ENCODE measurements at regions not wholly inside any gene's neighbourhood (a gene's known extent, or its start where the extent isn't known, plus 50 kb on each side); places are given as distances from the start of the nearest gene placed in this dataset.
A peak's percentile ranks its signal among the peaks of the same experiment; 100 is the strongest.

GRCh38 chr10:80697926-80698325 is 160.2 kb downstream of the SH2D4B start:
- Mint-ChIP-seq H3K4me1 (ENCODE audit: low read depth) (no peaks in the 10 kb centered on the region), H3K27ac (no peak overlapping the region), H3K36me3 (ENCODE audit: low read depth) (no peaks in the 10 kb centered on the region), H3K9me3 (no peaks in the 10 kb centered on the region), H3K4me3 (no peak overlapping the region), H3K27me3 (no peaks in the 10 kb centered on the region)
- no peak for DNase-seq

GRCh38 chr10:80699602-80700039 is 161.9 kb downstream of the SH2D4B start:
- peak; percentile 79 for DNase-seq
- no peaks in the 10 kb centered on the region for H3K9me3 Mint-ChIP-seq
- no peak overlapping the region for H3K4me3 Mint-ChIP-seq
- no peaks in the 10 kb centered on the region for H3K4me1 Mint-ChIP-seq (ENCODE audit: low read depth)
- peaks cover 2% of the 10 kb centered on the region for H3K27me3 Mint-ChIP-seq
- H3K36me3 Mint-ChIP-seq (ENCODE audit: low read depth): no peaks in the 10 kb centered on the region
- no peak overlapping the region for H3K27ac Mint-ChIP-seq

- no peak for DNase-seq
- Mint-ChIP-seq H3K27ac (no peak overlapping the region), H3K9me3 (no peaks in the 10 kb centered on the region), H3K4me3 (no peak overlapping the region), H3K27me3 (peaks cover 2% of the 10 kb centered on the region), H3K4me1 (ENCODE audit: low read depth) (no peaks in the 10 kb centered on the region), H3K36me3 (ENCODE audit: low read depth) (no peaks in the 10 kb centered on the region)
These were observed 162.6 kb downstream of the SH2D4B start for GRCh38 chr10:80700252-80700651.

GRCh38 chr10:80700760-80701444 is 163.2 kb downstream of the SH2D4B start:
- Mint-ChIP-seq H3K9me3 (no peaks in the 10 kb centered on the region), H3K27me3 (peaks cover 2% of the 10 kb centered on the region), H3K27ac (no peak overlapping the region), H3K36me3 (ENCODE audit: low read depth) (no peaks in the 10 kb centered on the region), H3K4me1 (ENCODE audit: low read depth) (no peaks in the 10 kb centered on the region), H3K4me3 (no peak overlapping the region)
- no peak for DNase-seq

- H3K36me3 Mint-ChIP-seq (ENCODE audit: low read depth): no peaks in the 10 kb centered on the region
- no peaks in the 10 kb centered on the region for H3K4me1 Mint-ChIP-seq (ENCODE audit: low read depth)
- no peak for DNase-seq
- H3K27ac Mint-ChIP-seq: no peak overlapping the region
- peaks cover 2% of the 10 kb centered on the region for H3K27me3 Mint-ChIP-seq
- H3K4me3 Mint-ChIP-seq: no peak overlapping the region
- H3K9me3 Mint-ChIP-seq: no peaks in the 10 kb centered on the region
These were observed 164.0 kb downstream of the SH2D4B start for GRCh38 chr10:80701706-80702105.

GRCh38 chr10:80702143-80702542 is 164.4 kb downstream of the SH2D4B start:
- Mint-ChIP-seq H3K4me1 (ENCODE audit: low read depth) (no peaks in the 10 kb centered on the region), H3K36me3 (ENCODE audit: low read depth) (no peaks in the 10 kb centered on the region), H3K27ac (no peak overlapping the region), H3K27me3 (peaks cover 2% of the 10 kb centered on the region), H3K4me3 (no peak overlapping the region), H3K9me3 (no peaks in the 10 kb centered on the region)
- DNase-seq: no peak

- no peak overlapping the region for H3K4me3 Mint-ChIP-seq
- H3K27ac Mint-ChIP-seq: no peak overlapping the region
- no peaks in the 10 kb centered on the region for H3K9me3 Mint-ChIP-seq
- no peaks in the 10 kb centered on the region for H3K36me3 Mint-ChIP-seq (ENCODE audit: low read depth)
- no peaks in the 10 kb centered on the region for H3K4me1 Mint-ChIP-seq (ENCODE audit: low read depth)
- H3K27me3 Mint-ChIP-seq: peaks cover 2% of the 10 kb centered on the region
- DNase-seq: no peak
These were observed 168.2 kb downstream of the SH2D4B start for GRCh38 chr10:80705899-80706298.

GRCh38 chr10:80708185-80708584 is 170.5 kb downstream of the SH2D4B start:
- Mint-ChIP-seq H3K36me3 (ENCODE audit: low read depth) (no peaks in the 10 kb centered on the region), H3K4me1 (ENCODE audit: low read depth) (no peaks in the 10 kb centered on the region), H3K27ac (no peak overlapping the region), H3K27me3 (peaks cover under 1% of the 10 kb centered on the region), H3K4me3 (no peak overlapping the region), H3K9me3 (no peaks in the 10 kb centered on the region)
- DNase-seq: no peak

- H3K9me3 Mint-ChIP-seq: no peaks in the 10 kb centered on the region
- H3K27me3 Mint-ChIP-seq: peaks cover 3% of the 10 kb centered on the region
- no peak for DNase-seq
- no peaks in the 10 kb centered on the region for H3K4me1 Mint-ChIP-seq (ENCODE audit: low read depth)
- H3K4me3 Mint-ChIP-seq: no peak overlapping the region
- H3K27ac Mint-ChIP-seq: no peak overlapping the region
- no peaks in the 10 kb centered on the region for H3K36me3 Mint-ChIP-seq (ENCODE audit: low read depth)
These were observed 171.1 kb downstream of the SH2D4B start for GRCh38 chr10:80708808-80709207.

- Mint-ChIP-seq H3K9me3 (no peaks in the 10 kb centered on the region), H3K27me3 (peaks cover 3% of the 10 kb centered on the region), H3K36me3 (ENCODE audit: low read depth) (no peaks in the 10 kb centered on the region), H3K4me3 (no peak overlapping the region), H3K27ac (no peak overlapping the region), H3K4me1 (ENCODE audit: low read depth) (no peaks in the 10 kb centered on the region)
- no peak for DNase-seq
These were observed 172.2 kb downstream of the SH2D4B start for GRCh38 chr10:80709866-80710265.

- Mint-ChIP-seq H3K27ac (no peak overlapping the region), H3K4me3 (no peak overlapping the region), H3K27me3 (peaks cover 8% of the 10 kb centered on the region), H3K4me1 (ENCODE audit: low read depth) (no peaks in the 10 kb centered on the region), H3K9me3 (no peaks in the 10 kb centered on the region), H3K36me3 (ENCODE audit: low read depth) (no peaks in the 10 kb centered on the region)
- no peak for DNase-seq
These were observed 175.8 kb downstream of the SH2D4B start for GRCh38 chr10:80713398-80713928.

- Mint-ChIP-seq H3K4me1 (ENCODE audit: low read depth) (no peaks in the 10 kb centered on the region), H3K36me3 (ENCODE audit: low read depth) (no peaks in the 10 kb centered on the region), H3K27ac (no peak overlapping the region), H3K27me3 (peaks cover 8% of the 10 kb centered on the region), H3K9me3 (no peaks in the 10 kb centered on the region), H3K4me3 (no peak overlapping the region)
- no peak for DNase-seq
These were observed 176.9 kb downstream of the SH2D4B start for GRCh38 chr10:80714566-80714965.

GRCh38 chr10:80718024-80718423 is 180.3 kb downstream of the SH2D4B start:
- H3K4me3 Mint-ChIP-seq: no peak overlapping the region
- H3K4me1 Mint-ChIP-seq (ENCODE audit: low read depth): no peaks in the 10 kb centered on the region
- peaks cover 8% of the 10 kb centered on the region for H3K27me3 Mint-ChIP-seq
- H3K27ac Mint-ChIP-seq: no peak overlapping the region
- H3K9me3 Mint-ChIP-seq: peaks cover 3% of the 10 kb centered on the region
- DNase-seq: no peak
- no peaks in the 10 kb centered on the region for H3K36me3 Mint-ChIP-seq (ENCODE audit: low read depth)

GRCh38 chr10:80719935-80720334 is 182.2 kb downstream of the SH2D4B start:
- no peak overlapping the region for H3K4me3 Mint-ChIP-seq
- peaks cover 3% of the 10 kb centered on the region for H3K9me3 Mint-ChIP-seq
- no peaks in the 10 kb centered on the region for H3K4me1 Mint-ChIP-seq (ENCODE audit: low read depth)
- H3K27me3 Mint-ChIP-seq: peaks cover 5% of the 10 kb centered on the region
- H3K36me3 Mint-ChIP-seq (ENCODE audit: low read depth): no peaks in the 10 kb centered on the region
- DNase-seq: no peak
- H3K27ac Mint-ChIP-seq: no peak overlapping the region

GRCh38 chr10:80720549-80720948 is 182.8 kb downstream of the SH2D4B start:
- peaks cover 3% of the 10 kb centered on the region for H3K9me3 Mint-ChIP-seq
- DNase-seq: no peak
- no peak overlapping the region for H3K4me3 Mint-ChIP-seq
- no peaks in the 10 kb centered on the region for H3K4me1 Mint-ChIP-seq (ENCODE audit: low read depth)
- no peak overlapping the region for H3K27ac Mint-ChIP-seq
- no peaks in the 10 kb centered on the region for H3K36me3 Mint-ChIP-seq (ENCODE audit: low read depth)
- peaks cover 5% of the 10 kb centered on the region for H3K27me3 Mint-ChIP-seq
